GM19239 (cell line): ENCODE measurements at regions not wholly inside any gene's neighbourhood (a gene's known extent, or its start where the extent isn't known, plus 50 kb on each side); places are given as distances from the start of the nearest gene placed in this dataset.
"Not testable (repeated sequence)": the region's sequence is repeated elsewhere in the genome, so short reads cannot be mapped to it uniquely, and the experiment has no call there.

Experiments used
- DNase-seq: peaks from one replicate; pipeline ENCODE4 v3.0.0; 2011; ENCODE audit warnings: low spot score; ENCODE audit not compliant: insufficient read length
- FAIRE-seq: peaks from 2 replicates; lab custom pipeline; 2011; peaks lifted over from hg19 to GRCh38; lab: Jason Lieb, UNC

DNA sequence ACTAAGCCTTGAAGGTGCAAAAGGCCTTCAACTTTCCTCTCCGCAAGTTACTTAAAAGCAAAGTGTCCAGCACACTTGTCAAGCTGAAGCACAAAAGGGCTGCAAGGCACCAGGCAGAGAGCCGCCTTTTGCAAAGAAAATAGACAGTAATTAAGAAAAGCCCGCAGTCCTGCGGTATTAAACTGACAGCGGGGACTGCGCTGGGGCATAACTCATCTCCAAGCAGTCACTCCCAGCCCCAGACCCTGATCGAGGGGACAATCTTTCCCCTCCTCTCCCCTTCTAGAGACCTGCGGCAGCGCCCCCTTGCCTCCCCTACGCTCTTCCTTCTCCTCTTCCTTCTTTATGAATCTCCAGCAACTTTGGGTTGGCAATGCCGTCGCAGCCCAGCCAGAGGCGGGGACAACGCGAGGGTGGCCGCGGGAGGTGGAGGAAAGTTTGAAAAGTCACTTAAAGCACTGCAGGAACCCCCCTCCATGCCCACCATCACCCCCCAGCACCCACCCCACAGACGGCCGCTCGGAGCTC lies 200.9 kb upstream of the CAND1 start:
- FAIRE-seq (no peak), DNase-seq (no peak)

DNA sequence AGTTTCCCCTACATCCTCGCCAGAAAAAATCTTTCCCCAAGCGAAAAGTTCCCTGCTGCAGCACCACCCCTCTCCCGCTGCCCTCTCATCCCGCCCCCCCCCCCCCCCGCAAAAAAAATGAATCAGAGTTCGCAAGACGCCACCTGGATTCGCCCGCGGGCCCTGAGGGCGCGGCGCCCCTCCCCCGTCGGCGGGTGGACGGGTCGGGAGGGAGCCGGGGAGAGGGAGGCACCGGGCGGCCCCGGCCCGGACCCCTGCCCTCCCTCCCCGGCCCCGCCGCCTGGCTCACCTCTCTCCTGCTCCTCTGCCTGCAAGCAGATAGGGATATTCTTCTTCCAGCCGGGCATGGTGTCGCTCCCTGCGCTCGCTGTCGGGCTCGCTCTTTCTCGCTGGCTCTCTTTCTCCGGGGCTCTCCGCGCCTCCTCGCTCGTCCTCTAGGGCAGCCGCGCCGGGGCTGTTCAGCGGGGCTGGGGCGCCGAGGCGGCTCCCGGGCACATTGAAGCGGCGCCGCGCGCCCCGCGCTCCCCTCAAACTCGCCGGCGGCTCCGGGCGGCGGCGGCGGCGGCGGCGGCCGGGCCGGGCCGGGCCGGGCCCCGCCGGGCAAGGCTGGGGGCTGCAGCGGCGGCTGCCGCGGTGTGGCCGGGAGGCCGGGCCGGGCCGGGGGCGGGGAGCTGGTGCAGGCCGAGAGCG lies 200.3 kb upstream of the CAND1 start:
- FAIRE-seq (no peak), DNase-seq (peak; percentile 29)

DNA sequence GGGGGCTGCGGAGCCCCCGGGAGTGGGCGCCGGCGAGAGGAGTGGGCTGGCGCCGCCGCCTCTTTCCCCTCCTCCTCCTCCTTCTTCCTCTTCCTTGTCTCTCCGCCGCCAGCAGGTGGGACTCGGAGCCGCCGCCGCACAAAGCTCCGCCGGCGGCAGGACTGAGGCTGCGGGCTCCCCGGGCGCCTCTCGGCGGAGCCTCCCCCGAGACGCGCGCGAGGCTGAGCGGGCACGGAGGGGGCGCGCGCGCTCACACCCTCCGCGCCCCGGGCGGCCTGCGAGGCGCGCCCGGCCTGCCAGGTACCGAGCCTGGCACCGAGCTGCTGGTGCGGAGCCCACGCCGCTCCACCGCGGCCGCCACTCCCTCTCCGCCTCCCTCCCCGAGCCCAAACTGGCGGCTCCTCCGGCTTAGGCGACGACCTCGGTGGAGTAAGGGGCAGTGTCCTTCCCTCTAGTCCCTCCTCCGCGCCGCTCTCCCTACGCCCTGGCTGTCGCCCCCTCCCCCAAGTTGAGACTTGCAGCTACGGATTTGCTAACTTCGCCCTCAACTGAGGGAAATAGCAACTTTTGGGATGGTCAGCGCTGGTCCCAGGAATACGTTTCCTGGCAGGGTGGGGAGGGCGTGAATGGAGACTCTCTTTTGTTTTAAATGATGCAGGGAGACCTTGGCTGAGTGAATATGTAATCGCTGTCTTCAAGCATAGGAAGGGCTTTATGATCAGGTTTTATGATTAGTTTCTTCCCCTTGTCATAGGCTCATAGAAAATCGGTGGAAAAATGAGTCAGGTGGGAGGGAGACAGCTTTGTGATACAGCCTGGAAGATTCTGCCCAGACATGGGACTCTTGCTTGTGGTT lies 199.5 kb upstream of the CAND1 start:
- FAIRE-seq (peak; percentile 8), DNase-seq (peak; percentile 25)

DNA sequence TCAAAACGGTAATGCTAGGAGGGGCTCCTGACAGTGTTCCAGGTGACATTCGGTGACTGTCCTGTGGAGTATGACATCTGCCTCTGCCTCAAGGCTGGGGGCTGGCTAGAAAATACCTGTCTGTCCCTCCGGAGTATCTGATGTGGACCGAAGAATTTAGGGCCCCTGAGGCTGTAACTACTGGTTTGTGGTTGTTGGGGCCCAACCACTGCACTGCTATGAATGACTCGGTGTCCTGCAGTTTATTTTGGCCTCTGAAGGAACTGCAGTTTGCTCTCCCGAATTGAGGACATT lies 198.9 kb upstream of the CAND1 start:
- DNase-seq (no peak), FAIRE-seq (no peak)

DNA sequence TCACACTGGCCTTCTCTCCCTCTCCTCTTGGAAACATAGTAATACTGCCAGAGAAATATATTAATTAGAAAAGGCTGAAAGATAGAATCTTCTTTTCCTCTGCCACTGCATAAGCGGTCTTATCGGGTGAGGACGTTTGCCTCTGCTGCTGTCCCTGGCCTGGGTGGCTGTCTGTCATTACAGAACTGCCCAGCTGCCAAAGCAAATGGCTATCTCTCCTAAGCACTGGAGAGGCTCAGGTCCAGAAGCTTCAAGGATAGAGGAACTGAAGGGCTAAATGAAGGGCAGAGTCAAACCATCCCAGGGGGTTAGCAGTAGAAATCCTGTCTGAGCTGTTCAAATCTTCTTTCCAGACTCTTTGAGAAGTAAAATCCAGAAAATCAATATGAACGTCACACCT lies 198.6 kb upstream of the CAND1 start:
- no peak for FAIRE-seq

DNA sequence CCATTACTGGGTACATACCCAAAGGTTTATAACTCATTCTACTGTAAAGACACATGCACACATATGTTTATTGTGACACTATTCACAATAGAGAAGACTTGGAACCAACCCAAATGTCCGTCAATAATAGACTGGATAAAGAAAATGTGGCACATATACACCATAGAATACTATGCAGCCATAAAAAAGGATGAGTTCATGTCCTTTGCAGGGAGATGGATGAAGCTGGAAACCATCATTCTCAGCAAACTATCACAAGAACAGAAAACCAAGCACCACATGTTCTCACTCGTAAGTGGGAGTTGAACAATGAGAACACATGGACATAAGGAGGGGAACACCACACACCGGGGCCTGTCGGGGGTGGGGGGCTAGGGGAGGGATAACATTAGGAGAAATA lies 196.9 kb upstream of the CAND1 start:
- FAIRE-seq, DNase-seq: not testable (repeated sequence)

More for the DNA sequence above, 198.6 kb upstream of the CAND1 start:
- no peak for DNase-seq

DNA sequence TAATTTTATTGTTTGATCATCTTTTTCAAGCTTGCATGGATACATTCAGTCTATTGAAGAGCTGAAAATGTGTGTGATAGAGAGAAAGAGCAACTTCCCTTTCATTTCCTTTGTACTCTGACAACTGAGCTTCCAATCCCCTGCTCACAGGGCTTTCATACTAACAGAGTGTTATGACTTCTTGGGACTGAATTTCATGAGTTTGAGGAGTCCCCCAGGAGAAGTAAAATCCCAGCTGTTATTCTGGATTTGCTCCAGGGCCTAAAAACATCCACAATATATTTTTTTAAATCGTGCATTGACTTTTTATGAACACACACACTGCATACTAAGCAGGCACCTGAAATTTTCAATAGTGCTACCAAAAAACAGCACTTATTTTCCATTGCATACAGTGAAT lies 195.8 kb upstream of the CAND1 start:
- DNase-seq: no peak
- FAIRE-seq: no peak

DNA sequence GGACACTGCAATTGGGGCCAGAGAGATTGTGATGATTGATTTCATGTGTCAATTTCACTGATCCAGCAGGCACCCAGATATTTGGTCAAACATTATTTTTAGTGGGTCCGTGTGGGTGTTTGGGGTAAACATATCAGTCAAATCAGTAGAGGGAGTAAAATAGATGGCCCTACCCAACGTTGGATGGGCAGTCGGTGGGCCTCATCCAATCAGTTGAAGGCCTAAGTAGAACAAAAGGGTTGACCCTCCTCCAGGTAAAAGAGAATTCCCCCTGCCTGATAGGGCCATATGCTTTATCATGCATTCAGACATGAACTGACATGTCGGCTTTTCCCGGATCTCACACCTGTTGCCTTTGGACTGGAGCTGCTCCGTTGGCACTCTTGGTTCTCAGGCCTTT lies 195.1 kb upstream of the CAND1 start:
- DNase-seq (no peak), FAIRE-seq (no peak)

DNA sequence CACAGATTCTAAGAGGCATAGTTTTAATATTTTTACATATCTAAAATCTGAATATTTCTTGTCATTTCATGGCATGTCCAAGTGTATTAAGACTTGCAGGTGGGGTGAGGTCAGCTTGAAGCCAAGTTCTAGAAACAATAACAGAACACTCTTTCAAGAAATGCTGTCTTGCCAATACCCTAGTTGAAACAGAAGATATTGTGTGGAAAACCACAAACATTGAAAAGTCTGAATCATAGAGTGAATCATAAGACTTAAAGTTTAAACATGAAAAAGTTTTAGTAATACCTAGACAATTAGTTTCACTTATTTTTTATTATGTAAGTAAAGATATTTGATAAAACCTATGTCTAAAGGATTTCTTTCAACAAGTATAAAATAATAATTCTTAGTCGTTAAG lies 191.5 kb upstream of the CAND1 start:
- FAIRE-seq (no peak), DNase-seq (no peak)

DNA sequence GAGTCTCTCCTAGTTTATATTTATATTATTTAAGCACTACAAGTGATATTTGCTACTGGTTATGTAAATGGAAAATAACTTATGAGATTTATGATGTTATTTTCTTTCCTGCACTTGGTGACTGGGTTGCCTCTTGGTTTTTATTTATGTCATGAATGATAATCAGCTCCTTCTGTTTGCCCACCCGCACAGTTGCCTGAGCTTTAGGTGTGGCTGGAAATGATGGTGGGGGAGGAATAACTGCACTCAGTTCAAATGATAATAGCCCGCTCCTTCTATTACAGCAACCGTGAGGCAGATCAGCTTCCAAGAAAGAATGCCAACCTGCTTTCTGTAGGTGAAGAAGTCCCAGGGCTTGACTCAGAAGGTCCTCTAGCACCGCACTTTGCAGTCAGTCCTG lies 190.2 kb upstream of the CAND1 start:
- FAIRE-seq: no peak
- DNase-seq: no peak

DNA sequence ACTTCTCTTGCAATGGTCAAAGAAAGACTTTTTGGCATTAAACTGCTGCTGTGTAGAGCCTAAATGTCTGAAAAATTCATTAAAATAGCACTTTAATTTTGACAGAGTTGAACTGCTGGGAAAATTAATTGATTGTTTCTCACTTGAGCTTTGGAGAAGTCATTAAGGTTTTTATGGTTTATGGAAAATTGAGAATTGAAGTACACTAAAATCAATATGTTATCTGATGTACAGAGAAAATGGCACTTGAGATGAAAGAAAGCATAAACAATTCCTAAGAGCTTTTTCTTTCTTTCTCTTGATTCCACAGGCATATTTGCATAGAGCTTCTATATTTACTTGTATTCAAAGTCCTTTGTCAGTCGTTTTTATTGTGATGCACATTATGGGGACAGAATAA lies 188.5 kb upstream of the CAND1 start:
- no peak for DNase-seq
- no peak for FAIRE-seq

DNA sequence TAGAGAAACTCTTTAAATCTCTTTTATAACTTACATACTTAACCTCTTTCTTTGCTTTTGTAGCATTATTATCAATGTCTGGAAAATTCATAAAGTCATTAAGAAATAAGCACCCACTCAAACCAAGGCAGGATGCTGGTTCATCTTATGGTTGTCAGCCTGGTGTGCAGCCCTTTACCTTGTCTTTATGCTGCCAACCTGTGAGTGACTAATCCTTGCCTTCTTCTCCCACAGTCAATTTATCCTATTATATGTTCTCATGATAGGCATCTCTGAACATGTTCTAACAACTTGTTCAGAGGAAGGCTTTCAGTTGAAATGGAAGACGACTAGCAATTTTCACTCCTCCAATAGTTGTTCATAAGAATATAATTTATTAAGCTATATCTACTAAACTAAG lies 186.9 kb upstream of the CAND1 start:
- DNase-seq (no peak), FAIRE-seq (no peak)

DNA sequence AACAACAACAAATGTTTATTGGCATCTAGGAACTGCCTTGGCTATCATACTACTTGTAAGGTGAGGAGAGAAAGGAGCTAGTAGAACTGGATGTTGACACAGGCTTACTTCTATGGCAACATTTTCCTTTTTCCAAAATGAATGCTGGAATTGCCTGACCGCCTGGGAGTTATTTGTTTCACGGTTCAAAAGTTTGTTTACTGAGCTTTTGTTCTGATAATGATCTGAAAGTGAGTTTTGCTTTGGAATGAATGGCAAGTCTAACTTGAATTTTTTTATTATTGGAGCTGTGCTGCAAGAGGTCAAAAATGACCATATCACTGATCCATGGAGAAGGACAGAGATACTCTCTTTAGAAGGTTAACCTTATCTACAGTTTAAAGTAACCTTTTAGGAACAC lies 183.5 kb upstream of the CAND1 start:
- FAIRE-seq: no peak
- no peak for DNase-seq

DNA sequence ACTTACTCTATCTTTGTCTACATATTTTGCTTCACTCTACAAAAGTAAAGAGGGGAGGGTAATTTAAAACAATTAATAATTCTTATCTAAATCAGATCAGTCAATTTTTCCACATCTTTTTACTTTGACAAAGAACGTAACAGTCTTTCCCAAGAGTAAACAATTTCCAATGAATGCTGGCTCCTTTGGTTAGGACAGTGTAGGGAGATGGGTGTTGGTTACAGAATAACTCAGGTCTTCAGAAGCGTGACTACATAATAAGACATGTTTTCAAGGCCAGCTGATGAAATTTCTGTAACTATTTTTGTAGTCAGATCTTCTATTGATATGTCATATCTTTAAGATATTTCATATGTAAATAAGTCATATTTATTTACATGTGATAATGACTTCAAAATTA lies 183.0 kb upstream of the CAND1 start:
- no peak for FAIRE-seq
- DNase-seq: no peak

DNA sequence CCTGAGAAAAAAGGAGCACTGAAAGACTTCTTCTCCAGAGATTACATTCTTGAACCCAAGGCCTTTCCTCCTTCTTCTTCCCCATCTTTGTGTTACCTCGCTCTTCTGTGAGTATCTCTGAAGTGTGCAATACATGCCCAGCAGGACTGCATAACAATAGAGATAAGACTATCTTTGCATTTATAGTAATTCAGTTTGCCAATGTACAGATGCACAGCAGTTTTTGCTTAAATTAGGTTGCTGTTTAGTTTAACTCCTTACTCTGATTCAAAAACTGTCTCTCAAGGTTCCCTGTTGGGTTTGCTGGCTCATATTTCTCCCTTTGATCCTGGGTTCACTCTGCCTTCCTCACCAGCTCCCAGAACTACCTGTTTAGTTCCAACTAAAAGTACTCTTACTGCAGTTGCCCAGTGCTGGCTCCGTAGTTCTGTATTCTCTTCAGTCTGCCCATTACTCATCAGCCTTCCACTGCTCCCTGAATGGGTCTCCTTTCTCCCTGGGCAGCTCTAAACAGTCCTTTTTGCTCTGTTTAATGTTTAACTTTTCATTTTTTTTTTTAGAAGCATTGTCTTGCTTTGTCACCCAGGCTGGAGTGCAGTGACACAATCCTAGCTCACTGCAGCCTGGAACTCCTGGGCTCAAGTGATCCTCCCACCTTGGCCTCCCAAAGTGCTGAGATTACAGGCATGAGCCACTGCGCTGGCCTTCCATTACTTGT lies 180.6 kb upstream of the CAND1 start:
- no peak for DNase-seq
- FAIRE-seq: no peak

DNA sequence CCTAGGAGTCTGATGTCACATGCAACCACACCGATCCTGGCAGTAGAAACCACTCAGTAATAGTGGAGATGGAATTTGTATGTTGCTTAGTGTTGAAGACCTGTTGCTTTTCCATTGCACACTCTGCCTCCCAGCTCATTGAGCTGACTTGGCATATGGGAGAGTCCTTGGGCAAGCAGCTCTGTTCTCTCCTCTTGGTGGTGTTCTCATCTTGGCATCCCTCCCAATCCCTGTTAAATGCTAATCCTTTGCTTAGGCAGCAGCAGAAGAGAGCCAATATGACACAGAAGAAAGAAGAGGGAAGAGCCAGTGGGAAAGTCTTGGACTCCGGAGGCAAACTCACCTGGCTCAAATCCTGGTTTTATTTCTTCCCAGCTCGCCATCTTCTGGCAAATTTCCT lies 178.0 kb upstream of the CAND1 start:
- DNase-seq: no peak
- no peak for FAIRE-seq

DNA sequence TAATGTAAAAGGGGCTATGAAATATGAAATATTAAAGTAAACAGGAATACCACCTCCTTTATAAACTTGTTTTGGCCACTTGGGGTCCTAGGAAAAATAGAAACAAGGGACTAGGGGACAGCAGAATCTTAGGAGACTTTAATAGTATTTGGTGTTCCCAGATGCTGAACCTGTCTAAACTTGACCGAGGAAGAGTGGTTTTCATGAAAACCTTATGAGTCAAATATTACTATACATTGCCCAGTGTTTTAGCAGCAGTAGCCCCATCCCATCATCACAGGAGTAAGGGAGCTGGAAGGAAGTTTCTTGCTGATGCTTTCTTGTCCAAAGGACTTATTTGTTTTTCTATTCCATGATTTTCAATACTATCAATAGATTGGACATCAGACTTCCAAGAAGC lies 177.5 kb upstream of the CAND1 start:
- no peak for FAIRE-seq
- DNase-seq: no peak

DNA sequence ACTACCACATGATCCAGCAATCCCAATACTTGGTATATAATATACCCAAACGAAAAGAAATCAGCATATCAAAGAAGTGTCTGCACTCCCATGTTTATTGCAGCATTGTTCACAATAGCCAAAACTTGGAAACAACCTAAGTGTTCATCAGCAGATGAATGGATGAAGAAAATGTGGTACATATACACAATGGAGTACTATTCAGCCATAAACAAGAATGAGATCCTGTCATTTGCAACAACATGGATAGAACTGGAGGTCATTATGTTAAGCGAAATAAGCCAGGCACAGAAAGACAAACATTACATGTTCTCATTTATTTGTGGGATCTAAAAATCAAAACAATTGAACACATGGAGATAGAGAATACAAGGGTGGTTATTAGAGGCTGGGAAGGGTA lies 176.2 kb upstream of the CAND1 start:
- not testable (repeated sequence) for FAIRE-seq

DNA sequence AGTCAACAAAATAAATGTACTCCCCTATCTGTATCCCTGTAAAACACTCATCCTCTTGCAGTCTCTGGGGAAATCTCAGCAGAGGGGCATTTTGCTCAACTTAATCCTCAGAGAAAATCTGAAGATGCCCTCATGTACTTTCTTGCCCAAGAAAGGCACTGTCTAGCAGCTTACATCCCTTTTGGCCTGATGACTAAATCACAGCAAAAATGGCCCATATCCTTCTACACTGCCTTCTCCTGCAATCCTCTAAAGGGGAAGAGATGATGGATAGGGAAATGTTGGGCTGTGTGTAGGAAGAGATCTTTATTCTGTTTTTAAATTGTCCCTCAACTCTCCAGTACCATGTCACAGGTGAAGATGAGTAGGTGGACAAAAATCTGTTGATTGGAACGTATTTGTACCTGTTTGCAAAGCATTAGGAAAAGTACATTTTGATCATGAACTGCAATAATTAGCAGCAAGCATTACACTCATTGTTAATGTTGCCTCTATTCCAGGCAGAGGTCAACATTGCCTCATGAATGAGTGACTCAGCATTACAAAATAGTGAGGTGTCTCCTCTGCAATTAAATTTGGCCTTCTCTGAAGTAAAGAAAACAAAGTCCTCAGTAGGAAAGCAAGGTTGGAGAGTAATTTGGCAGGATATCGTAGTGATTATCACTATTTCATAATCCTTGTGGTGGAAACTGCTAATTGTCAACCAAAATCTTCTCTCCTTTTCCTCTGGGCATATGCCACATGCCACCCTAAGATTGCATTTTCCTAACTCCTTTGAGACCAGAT lies 172.4 kb upstream of the CAND1 start:
- no peak for DNase-seq
- no peak for FAIRE-seq

More for the DNA sequence above, 176.2 kb upstream of the CAND1 start:
- not testable (repeated sequence) for DNase-seq

DNA sequence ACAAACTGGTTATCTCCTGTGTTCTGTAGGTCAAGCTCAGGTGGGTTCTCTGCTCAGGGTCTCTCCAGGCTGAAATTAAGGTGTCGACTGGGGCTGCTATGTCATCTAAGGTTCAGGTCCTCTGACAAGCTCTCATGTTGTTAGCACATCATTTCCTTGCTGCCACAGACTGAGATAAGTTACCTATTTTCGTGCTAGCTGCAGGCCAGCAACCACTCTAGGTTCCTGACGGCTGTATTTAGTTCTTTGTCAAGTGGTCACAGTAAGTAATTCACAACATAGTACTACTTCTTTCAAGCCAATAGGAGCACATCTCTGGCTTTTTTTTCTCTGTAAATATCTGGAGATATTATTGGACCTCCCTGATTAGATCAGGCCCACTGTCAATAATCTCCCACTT lies 169.3 kb upstream of the CAND1 start:
- DNase-seq (no peak), FAIRE-seq (no peak)
